HepG2 (cell line): ENCODE measurements at regions not wholly inside any gene's neighbourhood (a gene's known extent, or its start where the extent isn't known, plus 50 kb on each side); places are given as distances from the start of the nearest gene placed in this dataset.

Experiments used
- FOXO4 ChIP-seq: sonication (generic); formaldehyde crosslinking; conservative IDR thresholded peaks from 2 replicates; pipeline ENCODE4 v1.8.1; 2023; ENCODE audit warnings: missing genetic modification reagents
- GATAD1 ChIP-seq: IDR thresholded peaks from 2 replicates; pipeline ENCODE4 v1.6.1; 2016; ENCODE audit warnings: missing genetic modification reagents, missing compliant biosample characterization
- HDAC2 ChIP-seq: sonication (generic); formaldehyde crosslinking; IDR thresholded peaks from 2 replicates; pipeline ENCODE4 v1.4.0; 2020; ENCODE audit warnings: missing genetic modification reagents
- NFYC ChIP-seq: IDR thresholded peaks from 2 replicates; pipeline ENCODE4 v1.6.1; 2016; ENCODE audit warnings: missing genetic modification reagents, missing compliant biosample characterization
- NR2F6 ChIP-seq, 2 experiments: IDR thresholded peaks; 2 replicates each; pipeline ENCODE4 v1.6.1; 2016; ENCODE audit warnings: antibody characterized with exemption in 1 of 2, mild to moderate bottlenecking in 1 of 2
- POGK ChIP-seq: sonication (generic); formaldehyde crosslinking; conservative IDR thresholded peaks from 2 replicates; pipeline ENCODE4 v1.8.0; 2022; ENCODE audit warnings: mild to moderate bottlenecking, moderate library complexity, missing genetic modification reagents
- PRDM10 ChIP-seq: sonication (generic); formaldehyde crosslinking; IDR thresholded peaks from 2 replicates; pipeline ENCODE4 v1.4.0; 2020; ENCODE audit warnings: low read depth, missing genetic modification reagents
- RARA ChIP-seq: IDR thresholded peaks from 2 replicates; pipeline ENCODE4 v1.6.1; 2016; ENCODE audit warnings: missing genetic modification reagents, missing compliant biosample characterization
- SALL1 ChIP-seq: sonication (generic); formaldehyde crosslinking; IDR thresholded peaks from 2 replicates; pipeline ENCODE4 v1.8.0; 2022; ENCODE audit warnings: mild to moderate bottlenecking, missing genetic modification reagents
- SMAD1 ChIP-seq: sonication (generic); formaldehyde crosslinking; IDR thresholded peaks from 2 replicates; pipeline ENCODE4 v1.4.0; 2020; ENCODE audit warnings: missing genetic modification reagents, low read depth, mild to moderate bottlenecking, borderline replicate concordance
- SNAPC2 ChIP-seq: sonication (generic); formaldehyde crosslinking; IDR thresholded peaks from 2 replicates; pipeline ENCODE4 v1.8.1; 2022; ENCODE audit warnings: mild to moderate bottlenecking, missing genetic modification reagents
- TEAD2 ChIP-seq: sonication (generic); formaldehyde crosslinking; IDR thresholded peaks from 2 replicates; pipeline ENCODE4 v1.9.0; 2021; ENCODE audit warnings: missing genetic modification reagents
- TFAP4 ChIP-seq: sonication (generic); IDR thresholded peaks from 2 replicates; pipeline ENCODE4 v1.6.1; 2016; ENCODE audit warnings: low read depth, borderline replicate concordance
- ZNF496 ChIP-seq: sonication (generic); formaldehyde crosslinking; IDR thresholded peaks from 2 replicates; pipeline ENCODE4 v1.8.1; 2023; ENCODE audit warnings: mild to moderate bottlenecking, moderate library complexity, missing genetic modification reagents; ENCODE audit not compliant: insufficient replicate concordance
- ZNF569 ChIP-seq: sonication (generic); formaldehyde crosslinking; IDR thresholded peaks from 2 replicates; pipeline ENCODE4 v1.5.0; 2020; ENCODE audit warnings: mild to moderate bottlenecking, missing genetic modification reagents, moderate library complexity, borderline replicate concordance
- ZNF773 ChIP-seq: sonication (generic); formaldehyde crosslinking; IDR thresholded peaks from 2 replicates; pipeline ENCODE4 v1.4.0; 2020; ENCODE audit warnings: missing genetic modification reagents, borderline replicate concordance
- ZNF781 ChIP-seq: sonication (generic); formaldehyde crosslinking; IDR thresholded peaks from 2 replicates; pipeline ENCODE4 v1.5.1; 2020; ENCODE audit warnings: borderline replicate concordance, mild to moderate bottlenecking, missing genetic modification reagents; ENCODE audit errors: not compliant biosample characterization
- ZSCAN29 ChIP-seq: sonication (generic); formaldehyde crosslinking; conservative IDR thresholded peaks from 2 replicates; pipeline ENCODE4 v1.4.0; 2020; ENCODE audit warnings: mild to moderate bottlenecking, missing genetic modification reagents

DNA sequence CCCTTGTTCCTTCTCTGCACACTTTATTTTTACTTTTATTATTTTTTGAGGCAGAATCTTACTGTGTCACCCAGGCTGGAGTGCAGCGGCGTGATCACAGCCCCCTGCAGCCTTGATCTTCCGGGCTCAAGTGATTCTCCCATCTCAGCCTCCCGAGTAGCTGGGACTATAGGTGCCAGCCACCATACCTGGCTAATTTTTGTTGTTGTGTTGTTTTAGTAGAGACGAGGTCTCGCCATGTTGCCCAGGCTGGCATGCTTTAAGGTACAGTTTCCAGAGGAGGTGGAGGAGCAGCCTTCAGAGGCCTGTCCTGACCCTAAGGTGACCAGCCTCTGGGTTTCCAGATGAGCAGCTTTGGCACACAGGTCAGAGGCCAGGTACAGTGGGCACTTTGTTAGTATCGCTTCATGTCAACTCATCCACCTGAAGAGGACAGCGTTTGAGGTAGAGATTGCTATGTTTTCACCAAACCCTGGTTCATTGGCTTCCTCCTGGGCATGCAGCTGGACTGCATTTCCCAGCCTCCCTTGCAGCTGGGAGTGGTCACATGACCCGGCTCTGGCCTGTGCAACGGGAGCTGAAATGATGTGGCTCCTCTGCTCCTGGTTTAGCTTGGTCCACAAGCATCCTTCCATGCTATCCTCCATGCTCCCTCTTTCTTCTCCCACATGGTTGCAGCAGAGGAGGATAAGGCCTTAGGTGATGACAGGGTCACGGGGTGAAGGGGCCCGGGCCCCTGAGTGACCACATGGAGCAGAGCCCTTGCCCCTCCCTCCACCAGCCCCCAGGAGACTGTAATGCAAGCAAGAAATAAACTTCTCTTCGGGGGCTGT lies 139.3 kb upstream of the IER5L start (continued):
- no peak for TF ChIP-seq POGK
- no peak for TF ChIP-seq ZNF496 (CRISPR knock-in tag)
- TF ChIP-seq ZNF773 = no peak
- TF ChIP-seq NR2F6 (IDR thresholded peaks at IDR 0.05) = no peak
- peak; percentile 31; the same call in 1 of the 2 replicates for TF ChIP-seq NR2F6 (CRISPR knock-in tag; IDR thresholded peaks at IDR 0.05)
- peak; percentile 28; the same call in 1 of the 2 replicates for TF ChIP-seq HDAC2 (CRISPR knock-in tag)
- TF ChIP-seq NFYC (CRISPR knock-in tag) = peak; percentile 36; the same call in 1 of the 2 replicates
- TF ChIP-seq SNAPC2 = no peak
- TF ChIP-seq TEAD2 (CRISPR knock-in tag) = no peak
- no peak for TF ChIP-seq FOXO4
- TF ChIP-seq ZNF781 (CRISPR knock-in tag) = no peak
- no peak for TF ChIP-seq ZNF569
- TF ChIP-seq GATAD1 (CRISPR knock-in tag) = peak; percentile 66; the same call in 1 of the 2 replicates
- TF ChIP-seq PRDM10 = peak; percentile 34; the same call in 1 of the 2 replicates
- TF ChIP-seq SALL1 (CRISPR knock-in tag) = peak; percentile 51; the same call in 1 of the 2 replicates
- peak; percentile 44; the same call in 1 of the 2 replicates for TF ChIP-seq TFAP4
- TF ChIP-seq ZSCAN29 (CRISPR knock-in tag) = no peak
- TF ChIP-seq SMAD1 = no peak
- TF ChIP-seq RARA (CRISPR knock-in tag) = no peak
